Activated CD8-positive, alpha-beta memory T cell treated with anti-CD3 and anti-CD28 coated beads for 24 hours (primary cell): ENCODE measurements at regions not wholly inside any gene's neighbourhood (a gene's known extent, or its start where the extent isn't known, plus 50 kb on each side); places are given as distances from the start of the nearest gene placed in this dataset.

ENCODE experiments used
- DNase-seq: peaks from one replicate; pipeline ENCODE4 v3.0.0-alpha.2; 2020

DNA sequence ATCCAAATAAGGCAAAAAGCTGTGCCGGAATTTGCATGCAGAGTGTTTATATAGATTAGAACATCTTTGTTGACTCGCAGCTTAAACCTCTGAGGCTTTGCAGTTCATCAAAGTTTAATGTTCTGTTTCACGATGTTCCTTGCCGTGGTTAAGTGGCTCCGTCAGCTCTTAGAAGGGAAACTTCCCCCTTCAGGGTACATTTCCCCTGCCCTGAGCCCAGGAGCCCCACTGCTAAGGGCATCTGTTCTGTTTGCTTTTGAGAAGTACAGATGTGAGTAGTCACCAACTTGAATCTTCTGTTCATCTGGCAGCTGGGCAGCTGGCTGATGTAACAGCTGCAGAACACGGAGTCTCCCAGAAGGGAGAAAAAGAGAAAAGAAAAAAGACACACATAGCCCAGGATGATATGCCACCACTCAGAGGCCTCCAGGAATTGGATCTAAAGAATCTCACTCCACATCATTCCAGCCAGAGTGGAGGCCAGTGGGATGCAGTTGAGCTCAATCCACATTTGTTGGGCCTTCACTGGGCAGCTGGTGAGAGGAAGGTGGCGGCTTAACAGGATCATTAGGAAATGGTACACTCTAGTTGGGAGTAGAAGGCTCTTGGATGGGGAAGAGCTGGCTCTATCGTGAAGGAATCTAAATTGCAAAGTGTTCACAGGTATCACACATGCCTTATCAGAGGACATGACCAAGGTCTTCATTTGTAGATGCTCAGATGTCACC is 178.7 kb upstream of the RBPJ start:
- no peak for DNase-seq

DNA sequence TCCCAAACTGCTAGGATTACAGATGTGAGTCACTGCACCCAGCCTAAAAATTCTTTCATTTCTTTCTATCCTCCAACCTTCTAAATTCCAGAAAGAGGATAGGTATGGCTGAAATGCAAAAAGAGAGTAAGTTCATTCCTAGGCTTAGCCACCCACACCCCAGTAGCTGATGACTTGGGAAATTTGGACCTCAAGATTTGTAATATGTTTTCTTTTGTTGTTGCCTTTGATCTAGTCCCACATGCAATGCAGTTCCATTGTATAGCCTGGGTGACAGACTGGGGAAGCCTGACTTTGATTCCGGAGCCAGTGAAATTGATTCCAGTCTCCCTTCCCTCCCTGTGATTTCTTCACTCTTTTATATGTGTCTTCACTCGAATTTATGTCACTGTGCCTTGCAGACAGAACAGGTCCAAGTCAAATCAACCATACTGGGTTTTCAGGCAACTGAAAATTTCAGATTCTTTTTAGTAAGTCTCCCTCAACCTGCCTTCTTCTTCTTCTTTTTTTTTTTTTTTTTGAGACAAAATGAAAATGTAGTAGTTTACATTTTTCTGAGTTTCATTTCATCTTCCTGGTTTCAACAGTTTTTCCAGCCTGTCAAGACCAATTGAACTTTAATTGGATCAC is 176.2 kb upstream of the RBPJ start:
- DNase-seq, result no peak

DNA sequence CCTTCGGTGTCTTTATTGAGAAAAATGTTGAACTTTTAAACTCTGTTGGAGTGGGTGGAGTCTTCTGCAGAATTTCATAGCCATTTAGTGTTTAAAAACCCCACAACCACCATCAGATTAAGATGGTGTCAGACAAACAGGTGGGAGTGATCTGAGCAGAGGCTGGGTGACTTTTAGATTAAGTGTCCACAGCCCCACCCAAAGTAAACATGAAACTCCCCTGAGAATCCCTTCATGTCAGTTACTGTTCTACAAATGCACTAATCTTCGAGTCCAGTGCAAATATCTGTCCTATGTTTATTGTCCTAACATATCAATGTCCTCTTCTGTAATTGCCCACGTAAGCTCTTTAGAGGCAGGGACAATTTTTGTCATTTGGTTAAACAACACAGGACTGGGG is 175.6 kb upstream of the RBPJ start:
- DNase-seq, result no peak

DNA sequence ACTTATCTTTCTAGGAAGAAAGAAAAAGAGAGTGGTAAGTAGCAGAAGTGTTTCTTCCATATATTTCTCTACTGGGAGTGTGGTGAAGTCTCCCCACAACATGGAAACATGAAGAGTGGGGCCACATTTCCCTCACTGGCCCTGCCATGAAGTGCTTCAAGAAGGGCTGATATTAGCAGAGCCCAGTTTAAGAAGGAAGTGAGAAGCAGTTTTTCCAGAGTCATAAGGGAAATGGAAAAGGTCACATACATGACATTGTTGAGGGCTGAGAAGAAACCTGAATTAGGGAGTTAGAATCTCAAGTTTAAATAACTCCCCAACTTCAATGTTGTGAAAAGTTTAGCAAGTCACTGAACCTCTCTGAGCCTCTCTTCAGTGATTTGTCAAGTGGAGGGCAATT is 171.9 kb upstream of the RBPJ start:
- DNase-seq, result no peak

DNA sequence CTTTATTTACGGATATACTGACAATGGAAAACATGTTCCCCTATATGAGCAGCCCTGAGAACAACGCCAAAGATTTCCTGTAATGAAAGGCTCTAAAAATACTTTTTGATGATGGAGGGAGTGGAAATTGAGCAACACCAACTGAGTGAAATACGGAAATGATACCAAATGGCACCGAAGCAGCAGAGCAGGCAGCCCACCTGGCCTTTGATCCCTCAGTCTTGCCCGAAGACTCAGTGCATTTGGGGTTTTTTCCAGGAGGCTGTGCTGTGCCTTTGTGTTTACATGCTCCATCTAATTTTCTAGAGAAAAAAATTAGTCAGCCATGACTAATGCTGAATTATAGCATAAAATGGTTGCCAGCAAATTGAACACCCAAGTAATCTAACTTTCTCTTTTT is 169.9 kb upstream of the RBPJ start:
- peak; percentile 53 for DNase-seq

DNA sequence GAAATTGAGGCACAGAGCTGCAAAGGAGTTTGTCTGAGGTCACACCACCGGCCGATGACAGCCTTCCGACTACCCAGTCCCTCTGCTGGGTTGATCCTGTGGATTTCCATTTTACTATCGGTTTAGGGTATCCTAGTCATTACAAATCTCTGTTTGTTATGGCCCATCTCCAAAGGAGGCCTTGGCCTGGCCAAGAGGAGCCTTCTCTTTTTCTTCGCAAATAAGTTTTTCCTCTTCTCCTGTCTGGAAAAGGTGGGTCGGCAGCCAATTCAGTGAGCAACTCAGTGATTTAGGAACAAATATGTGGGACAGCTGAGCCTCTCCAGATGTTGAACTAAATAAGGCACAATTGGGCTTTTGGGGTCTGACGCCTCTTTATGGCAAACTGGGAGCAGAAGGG is 169.2 kb upstream of the RBPJ start:
- peak; percentile 30 for DNase-seq

DNA sequence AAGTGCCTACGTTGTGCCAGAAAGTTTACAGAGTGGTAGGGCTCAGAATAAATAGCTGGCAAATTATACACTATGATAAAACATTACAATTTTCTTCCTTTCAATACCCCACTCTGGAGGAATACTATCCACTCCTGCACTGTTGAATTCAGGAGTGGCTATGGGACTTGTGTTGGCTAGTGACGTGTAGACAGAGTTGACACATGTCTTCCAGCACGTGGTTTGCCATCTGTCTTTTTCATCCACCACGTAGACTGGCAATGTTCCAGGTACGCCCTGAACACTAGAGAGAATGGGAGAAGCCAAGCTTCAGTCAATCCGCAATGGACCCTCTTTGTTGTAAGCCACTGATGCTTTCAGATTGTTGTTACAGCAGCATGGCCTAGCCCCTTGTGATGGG is 168.8 kb upstream of the RBPJ start:
- DNase-seq, result peak; percentile 43

DNA sequence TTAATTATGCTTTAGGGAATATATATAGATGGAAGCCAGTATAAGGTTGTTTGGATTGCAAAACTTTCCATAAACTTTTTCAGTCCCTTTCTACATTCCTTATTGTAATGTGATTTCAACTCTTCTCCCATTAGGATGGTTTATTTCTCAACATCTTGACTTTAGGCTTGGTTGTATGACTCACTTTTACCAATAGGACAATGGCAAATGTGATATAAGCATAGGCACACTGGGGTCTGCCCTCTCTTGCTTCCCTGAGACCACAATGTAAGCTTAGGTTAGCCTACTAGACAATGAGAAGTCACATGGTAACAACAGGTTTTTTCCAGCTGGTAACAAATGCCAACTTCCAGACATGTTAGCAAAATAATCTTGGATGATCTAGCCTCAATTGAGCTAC is 163.3 kb upstream of the RBPJ start:
- no peak for DNase-seq

DNA sequence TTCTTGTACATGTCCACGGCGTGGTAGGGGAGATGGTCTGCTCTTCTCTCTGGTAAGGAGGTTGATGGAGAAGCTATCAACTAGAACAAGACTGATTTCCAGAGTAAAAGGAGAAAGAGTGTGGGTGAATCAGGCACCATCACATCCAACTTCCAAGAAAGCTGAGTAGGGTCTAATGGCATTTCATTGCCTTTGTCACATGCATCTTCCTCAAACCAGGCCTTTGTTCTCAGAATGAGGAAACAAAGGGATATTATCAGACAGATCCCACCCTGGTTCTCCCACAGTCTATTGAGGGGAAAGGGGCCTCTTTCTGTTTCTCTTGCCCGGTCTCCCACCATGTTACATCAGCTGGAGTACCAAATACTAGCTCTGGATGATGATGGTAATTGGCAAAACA is 160.2 kb upstream of the RBPJ start:
- DNase-seq, result no peak

DNA sequence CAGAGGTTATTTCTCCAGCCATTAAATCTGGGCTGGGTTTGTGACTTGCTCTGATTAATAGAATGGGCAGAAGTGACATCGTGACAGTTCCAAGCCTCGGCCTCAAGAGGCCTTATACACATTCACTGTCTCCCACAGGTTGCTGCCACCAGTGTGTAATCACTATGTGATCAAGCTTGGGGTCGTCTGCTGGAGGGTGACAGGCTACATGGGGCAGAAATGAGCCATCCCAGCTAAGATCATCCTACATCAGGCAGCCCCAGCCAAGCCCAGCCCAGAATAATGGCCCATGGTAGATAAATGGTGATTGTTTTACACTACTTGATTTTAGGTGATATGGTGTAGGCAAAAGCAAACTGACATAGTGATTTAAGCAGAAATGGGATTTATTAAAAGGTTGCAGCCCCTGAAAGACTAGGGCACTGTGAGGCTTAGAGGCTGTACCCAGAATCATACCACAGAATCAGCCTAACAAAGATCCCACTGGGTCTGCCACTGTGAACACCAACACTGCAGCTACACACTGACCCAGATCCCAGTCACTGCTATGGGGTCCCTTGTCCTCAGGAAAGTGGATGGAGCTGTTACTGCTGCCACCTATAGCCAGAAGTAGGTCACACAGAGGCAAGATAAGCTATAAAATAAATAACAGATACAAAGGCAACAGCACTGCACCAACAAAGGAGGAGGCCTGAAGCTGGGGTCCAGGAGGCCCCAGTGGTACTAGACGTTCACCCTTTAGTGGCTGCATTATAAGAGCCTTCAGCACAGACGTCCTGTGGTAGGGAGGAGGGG is 159.6 kb upstream of the RBPJ start:
- DNase-seq, result no peak

DNA sequence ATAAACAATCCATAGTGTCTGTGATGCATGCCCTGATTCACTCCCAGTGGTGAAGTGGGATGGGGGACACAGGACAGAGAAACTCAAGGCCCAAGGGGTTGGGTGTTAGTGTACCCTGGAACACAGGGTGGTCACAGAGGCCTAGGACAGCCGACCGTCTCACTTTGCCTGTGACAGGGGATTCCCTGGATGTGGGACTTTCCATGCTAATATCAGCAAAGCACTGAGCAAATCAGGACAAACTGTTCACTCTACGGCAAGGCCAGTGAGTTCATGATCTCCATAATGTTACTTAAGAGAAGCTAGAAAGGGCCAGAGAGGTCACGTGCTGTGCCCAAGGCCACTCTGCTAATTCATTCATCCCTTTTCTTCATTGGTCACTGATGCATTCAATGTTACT is 158.7 kb upstream of the RBPJ start:
- no peak for DNase-seq

DNA sequence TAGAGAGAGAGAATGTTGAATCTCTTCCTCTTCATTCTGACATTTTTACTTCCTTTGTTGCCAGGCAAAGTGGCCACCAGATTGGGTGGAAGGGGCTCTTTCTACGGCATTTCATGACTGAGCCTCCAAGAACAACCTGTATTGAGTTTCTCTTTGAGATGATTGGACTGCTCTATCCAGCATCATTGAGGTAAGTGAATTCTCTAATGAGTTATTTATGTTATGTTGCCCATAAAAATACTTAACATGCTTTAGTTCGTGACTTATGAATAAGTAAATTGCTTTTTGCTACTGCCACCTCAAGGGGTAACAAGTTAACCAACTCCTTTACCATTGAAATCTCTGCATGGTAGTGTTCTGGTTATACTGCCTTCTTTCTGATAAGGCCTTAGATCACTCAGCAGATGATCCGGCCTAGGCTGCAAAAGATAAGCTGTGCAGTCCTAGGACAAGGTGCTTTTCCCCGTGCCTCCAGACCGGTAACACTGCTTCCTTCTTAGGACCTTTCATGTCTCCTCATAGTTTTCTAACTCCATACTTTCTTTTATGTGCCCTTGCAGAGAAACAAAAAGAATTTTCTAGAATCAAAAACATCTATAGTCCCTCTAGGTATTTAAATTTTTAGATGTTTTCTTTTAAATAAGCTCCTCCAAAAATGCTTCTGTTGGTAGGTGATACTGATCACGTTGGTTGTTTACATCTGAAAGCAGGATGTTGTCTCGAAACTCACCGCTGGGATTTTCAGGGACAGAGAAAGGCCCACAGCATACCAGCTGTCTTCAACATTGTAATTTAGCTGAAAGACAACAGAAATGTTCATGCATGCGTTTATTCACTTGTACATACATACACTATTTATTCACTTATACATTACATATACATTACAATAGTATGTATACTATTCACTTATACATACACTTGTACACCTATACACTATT is 157.1 kb upstream of the RBPJ start:
- DNase-seq, result no peak

DNA sequence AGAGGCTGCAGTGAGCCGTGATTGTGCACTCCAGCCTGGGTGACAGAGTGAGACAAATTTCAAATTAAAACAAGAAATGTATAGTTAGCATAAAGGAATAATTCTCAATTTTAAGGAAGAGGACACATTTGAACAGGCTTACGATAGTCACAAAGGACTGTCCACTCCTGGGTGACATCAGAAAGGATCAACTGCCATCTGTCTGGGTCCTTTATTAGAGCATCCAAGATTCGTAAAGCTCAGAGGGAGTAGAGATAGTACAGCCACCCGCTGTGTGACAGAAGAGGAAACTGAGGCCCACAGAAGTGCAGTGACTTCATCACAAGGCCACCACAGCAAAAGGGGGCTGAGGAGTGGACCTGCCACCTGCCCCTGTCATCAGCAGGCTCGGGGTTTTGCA is 149.3 kb upstream of the RBPJ start:
- DNase-seq, result peak; percentile 24

DNA sequence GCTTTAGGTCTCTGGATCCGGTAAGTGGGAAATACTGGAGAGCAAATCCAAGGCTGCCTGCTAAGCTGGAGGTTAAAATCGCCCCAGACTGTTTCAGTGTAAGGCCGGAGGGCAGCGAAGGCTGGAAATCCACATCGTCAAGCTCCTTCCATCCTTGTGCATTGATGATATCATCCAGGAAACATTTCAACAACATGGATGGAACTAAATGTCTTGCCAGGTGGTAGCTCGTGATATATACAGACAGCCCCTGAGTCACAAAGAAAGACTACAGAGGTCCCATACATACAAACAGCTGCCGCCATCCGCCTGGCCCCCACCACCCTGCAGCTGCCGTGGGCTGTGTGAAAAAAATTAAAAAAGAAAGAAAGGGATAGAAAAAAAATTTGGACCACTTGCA is 148.9 kb upstream of the RBPJ start:
- DNase-seq, result peak; percentile 30

DNA sequence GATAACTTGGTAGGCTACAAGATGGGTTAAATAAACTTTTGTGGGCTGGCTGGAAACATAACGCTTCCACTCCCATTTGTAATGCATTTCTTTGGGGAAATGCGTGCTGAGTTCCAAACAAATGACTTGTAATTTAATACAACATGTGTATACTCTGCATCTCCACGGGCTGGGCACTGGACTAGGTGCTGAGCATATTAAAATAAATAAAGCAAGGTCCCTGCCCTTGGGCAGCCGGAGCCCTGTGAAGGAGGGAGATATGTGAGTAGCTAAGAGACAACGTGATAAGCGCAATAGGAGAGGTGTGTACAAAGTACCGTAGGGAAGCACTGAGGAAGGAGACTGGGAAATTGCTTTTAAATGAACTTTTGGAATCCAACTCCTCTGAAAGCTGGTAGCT is 147.2 kb upstream of the RBPJ start:
- peak; percentile 33 for DNase-seq

DNA sequence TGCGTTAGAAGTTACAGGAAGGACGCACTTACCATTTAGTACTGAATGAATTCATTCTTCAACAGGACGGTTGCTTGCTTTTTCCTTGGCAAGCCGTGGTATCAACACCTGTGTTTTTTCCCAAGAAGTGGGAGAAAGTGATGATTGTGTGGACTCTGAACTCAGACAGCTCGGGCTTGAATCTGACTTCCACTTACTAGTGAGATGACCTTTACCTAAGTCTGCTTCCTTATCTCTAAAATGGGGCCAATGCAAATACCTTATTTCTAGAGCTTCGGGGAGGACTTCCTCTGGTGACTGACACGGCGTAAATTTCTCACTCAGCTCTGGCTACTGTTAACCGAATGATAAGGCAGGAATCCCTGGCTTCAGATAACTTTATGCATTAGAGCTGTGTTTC is 146.8 kb upstream of the RBPJ start:
- no peak for DNase-seq

DNA sequence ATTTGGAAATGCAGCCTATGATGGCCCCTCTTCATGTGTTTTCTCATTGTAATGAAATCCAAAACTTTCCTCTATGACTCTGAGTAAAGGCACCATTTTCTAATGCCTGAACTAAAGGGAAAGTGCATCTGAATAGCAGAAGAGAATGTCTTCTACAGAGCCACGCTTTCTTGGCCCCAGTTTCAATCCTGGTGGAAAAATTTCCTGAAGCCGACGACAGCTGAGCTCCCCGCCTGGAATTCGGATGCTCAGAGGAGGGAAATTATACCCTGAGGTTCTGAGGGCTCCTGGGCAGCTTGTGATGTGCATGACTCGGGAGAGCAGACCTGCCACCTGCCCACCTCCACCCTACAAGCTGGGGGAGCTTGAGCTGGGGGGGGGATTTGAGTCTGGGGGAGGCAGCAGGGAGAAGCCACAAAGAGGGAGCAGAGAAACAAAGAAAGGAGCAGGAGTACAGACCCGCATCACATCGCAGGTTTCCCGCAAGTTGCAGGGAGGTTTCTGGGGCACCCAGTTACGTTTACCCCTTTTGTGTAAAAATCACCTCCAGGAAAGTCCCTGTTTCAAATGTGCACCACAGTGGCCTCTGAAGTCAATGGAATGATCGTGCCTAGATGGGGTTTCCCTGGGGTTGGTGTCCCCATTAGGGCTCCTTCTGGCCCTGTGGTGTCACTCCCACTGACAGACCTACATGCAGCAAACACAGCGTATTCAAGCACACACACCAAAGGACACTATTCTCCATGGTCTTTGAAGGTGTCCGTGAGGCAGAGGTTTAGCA is 145.6 kb upstream of the RBPJ start:
- peak; percentile 59 for DNase-seq

DNA sequence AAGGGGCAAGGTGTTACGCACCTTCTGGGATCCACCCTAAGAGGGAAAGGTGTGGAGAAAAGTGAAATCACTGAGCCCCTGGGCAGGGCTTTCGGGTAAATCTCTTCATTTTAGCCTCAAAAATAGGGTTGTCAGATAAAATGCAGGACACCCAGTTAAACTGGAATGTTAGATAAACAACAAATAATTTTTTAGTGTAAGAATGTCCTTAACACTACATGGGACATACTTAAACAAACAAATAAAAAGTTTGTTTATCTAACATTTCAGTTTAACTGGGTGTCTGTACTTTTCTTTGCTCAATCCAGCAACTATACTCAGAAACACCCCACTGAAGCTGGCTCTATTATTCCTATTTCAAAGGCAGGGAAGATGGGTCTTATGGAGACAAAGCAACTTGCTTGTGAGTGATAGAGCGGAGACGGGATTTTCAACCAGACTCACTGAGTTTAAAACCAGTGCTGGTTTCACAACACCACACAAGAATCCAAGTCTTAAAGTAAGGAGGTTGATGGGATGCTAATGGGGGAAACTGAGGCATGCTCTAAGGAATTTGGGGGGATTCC is 144.8 kb upstream of the RBPJ start:
- no peak for DNase-seq

DNA sequence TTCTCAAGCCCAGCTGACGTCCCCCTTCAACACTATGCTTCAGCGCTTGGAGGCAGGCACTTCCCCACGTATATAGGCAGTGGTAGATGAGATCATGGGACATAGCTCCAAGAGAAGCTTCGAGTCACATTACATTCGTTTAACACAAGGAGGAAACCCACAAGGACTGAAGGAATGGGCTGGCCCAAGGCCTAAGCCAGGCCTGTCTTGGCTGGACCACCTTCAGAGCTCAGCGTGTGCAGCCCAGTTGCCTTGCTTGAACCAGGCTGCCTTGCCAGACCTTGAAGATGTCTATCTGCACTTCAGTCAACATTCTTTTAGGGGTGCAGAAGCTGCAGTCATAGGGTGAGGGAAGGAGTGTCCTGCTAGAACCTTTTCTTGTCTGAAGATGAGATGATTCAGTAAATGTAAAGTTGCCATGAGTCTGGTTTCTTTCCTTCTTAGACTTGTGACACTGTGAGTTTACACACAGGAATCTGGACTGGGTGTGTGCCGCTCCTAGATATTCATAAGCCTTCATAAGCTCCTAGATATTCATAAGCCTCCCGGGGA is 144.1 kb upstream of the RBPJ start:
- peak; percentile 47 for DNase-seq

DNA sequence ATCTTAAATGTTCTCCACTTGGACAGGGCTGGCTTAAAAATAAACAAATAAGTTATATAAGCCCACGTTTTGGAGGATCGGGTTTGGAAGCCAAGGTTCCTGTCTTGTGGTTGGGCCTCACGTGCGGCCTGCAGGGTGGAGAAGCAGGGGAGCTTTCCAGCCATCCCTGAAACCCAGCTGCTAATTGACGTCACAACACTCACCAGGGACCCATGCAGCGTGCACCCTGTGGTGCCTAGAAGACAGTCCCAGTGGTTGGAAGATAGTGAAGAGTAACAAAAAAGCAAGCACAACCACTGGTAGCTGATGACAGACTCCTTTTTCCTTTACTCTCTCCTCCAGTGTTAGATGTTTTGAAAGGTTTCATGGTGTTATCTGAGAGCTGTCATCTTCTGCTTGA is 142.0 kb upstream of the RBPJ start:
- DNase-seq, result no peak

DNA sequence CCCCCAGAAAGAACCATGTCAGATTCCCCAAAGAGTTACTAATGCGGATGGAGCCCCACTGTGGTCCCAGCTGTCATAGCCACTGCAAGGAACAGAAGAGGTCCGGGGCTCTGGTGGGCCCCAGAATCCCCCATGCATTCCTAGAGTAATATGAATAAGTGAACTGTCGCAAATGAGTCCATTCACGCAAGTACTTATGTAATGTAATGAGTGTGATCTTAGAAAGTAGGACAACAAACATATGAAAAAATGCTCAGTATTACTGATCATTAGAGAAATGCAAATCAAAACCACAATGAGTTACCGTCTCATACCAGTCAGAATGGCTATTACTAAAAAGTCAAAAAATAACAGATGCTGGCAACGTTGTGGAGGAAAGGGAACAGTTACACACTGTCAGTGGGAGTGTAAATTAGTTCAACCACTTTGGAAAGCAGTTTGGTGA is 141.5 kb upstream of the RBPJ start:
- DNase-seq, result no peak
